SK-N-SH (cell line): ENCODE measurements at regions not wholly inside any gene's neighbourhood (a gene's known extent, or its start where the extent isn't known, plus 50 kb on each side); places are given as distances from the start of the nearest gene placed in this dataset.

Experiments used
- CTCF ChIA-PET: fragments of 300-600, 350-600 bp; formaldehyde crosslinking; extraction: SDS; loops from one replicate; lab custom pipeline; 2021; lab: Yijun Ruan, JAX
- POLR2A ChIA-PET: fragments of 350-600 bp; sonication (Branson Sonifier 250); formaldehyde crosslinking; extraction: SDS; loops from one replicate; lab custom pipeline; 2020; ENCODE audit warnings: antibody characterized with exemption, inconsistent platforms; lab: Yijun Ruan, JAX
- DNase-seq: peaks from one replicate; pipeline ENCODE4 v3.0.0; 2012
- H2AFZ ChIP-seq: fragments of 200-600 bp; sonication (generic); 2 replicates; pipeline ENCODE4 v1.8.1; 2016; ENCODE audit warnings: antibody characterized with exemption, mild to moderate bottlenecking, low read depth
- H3F3A ChIP-seq: fragments of 200-600 bp; sonication (generic); replicated peaks from 2 replicates; pipeline ENCODE3; 2016; ENCODE audit warnings: antibody characterized with exemption, mild to moderate bottlenecking; ENCODE audit not compliant: insufficient read depth
- H3K27ac ChIP-seq, 2 experiments: fragments of 200-500 bp in 1 of 2; fragments of 200-600 bp in 1 of 2; sonication (Bioruptor generic) in 1 of 2; sonication (generic), shearing (Covaris generic) in 1 of 2; 2 replicates each; pipeline versions ENCODE4 v1.5.1 to v1.6.1; 2014 to 2016; ENCODE audit warnings: low read depth in 2 of 2, inconsistent platforms in 1 of 2, low read length in 1 of 2, mild to moderate bottlenecking in 1 of 2, mixed read lengths in 1 of 2
- H3K27me3 ChIP-seq: fragments of 200-600 bp; sonication (generic), shearing (Covaris generic); 2 replicates; pipeline ENCODE4 v1.6.1; 2016; ENCODE audit warnings: mixed run types; ENCODE audit not compliant: insufficient read depth
- H3K36me3 ChIP-seq, 2 experiments: fragments of 200-500 bp in 1 of 2; fragments of 200-600 bp in 1 of 2; sonication (Bioruptor generic) in 1 of 2; sonication (generic) in 1 of 2; replicated peaks in 1 of 2; 2 replicates each; pipeline versions ENCODE3 to v1.5.1; 2014 to 2016; ENCODE audit warnings: low read length in 1 of 2, mild to moderate bottlenecking in 1 of 2; ENCODE audit not compliant: insufficient read depth in 2 of 2, control insufficient read depth in 1 of 2
- H3K4me1 ChIP-seq, 2 experiments: fragments of 200-500 bp in 1 of 2; fragments of 200-600 bp in 1 of 2; sonication (Bioruptor generic) in 1 of 2; sonication (generic), shearing (Covaris generic) in 1 of 2; 2 replicates each; pipeline versions ENCODE4 v1.5.1 to v1.6.1; 2014 to 2016; ENCODE audit warnings: low read depth in 1 of 2, low read length in 1 of 2, mixed run types in 1 of 2; ENCODE audit not compliant: insufficient read depth in 2 of 2, control insufficient read depth in 1 of 2
- H3K4me2 ChIP-seq: fragments of 200-600 bp; sonication (generic), shearing (Covaris generic); 2 replicates; pipeline ENCODE4 v1.6.1; 2017; ENCODE audit warnings: mixed run types
- H3K4me3 ChIP-seq, 2 experiments: fragments of 200-500 bp in 1 of 2; fragments of 200-600 bp in 1 of 2; sonication (Bioruptor generic) in 1 of 2; sonication (generic), shearing (Covaris generic) in 1 of 2; 2 replicates each; pipeline versions ENCODE4 v1.5.1 to v1.8.1; 2014 to 2016; ENCODE audit warnings: low read depth in 2 of 2, inconsistent platforms in 1 of 2, low read length in 1 of 2, mild to moderate bottlenecking in 1 of 2, mixed read lengths in 1 of 2, moderate library complexity in 1 of 2
- H3K79me2 ChIP-seq: fragments of 200-600 bp; sonication (generic); 2 replicates; pipeline ENCODE4 v1.8.1; 2017; ENCODE audit warnings: mild to moderate bottlenecking; ENCODE audit not compliant: insufficient read depth
- H3K9ac ChIP-seq: fragments of 200-600 bp; sonication (generic); 2 replicates; pipeline ENCODE4 v1.6.1; 2017; ENCODE audit warnings: mixed run types
- H3K9me2 ChIP-seq: fragments of 200-600 bp; sonication (generic); 2 replicates; pipeline ENCODE4 v1.6.1; 2017; ENCODE audit warnings: mixed run types
- H3K9me3 ChIP-seq: fragments of 200-600 bp; sonication (generic); 2 replicates; pipeline ENCODE4 v1.6.1; 2017; ENCODE audit warnings: mixed run types, mild to moderate bottlenecking, moderate library complexity
- H4K20me1 ChIP-seq: fragments of 200-600 bp; sonication (generic); 2 replicates; pipeline ENCODE4 v1.6.1; 2017; ENCODE audit warnings: mild to moderate bottlenecking, mixed run types; ENCODE audit not compliant: insufficient read depth
- CHD2 ChIP-seq: fragments of 150-350 bp; IDR thresholded peaks from 2 replicates; pipeline ENCODE4 v1.6.1; 2018; ENCODE audit warnings: low read length; ENCODE audit not compliant: partially characterized antibody
- CTCF ChIP-seq: fragments of 200-600 bp; sonication (generic); IDR thresholded peaks from 2 replicates; pipeline ENCODE4 v1.6.1; 2017; ENCODE audit warnings: antibody characterized with exemption, mild to moderate bottlenecking, moderate library complexity
- EP300 ChIP-seq, 2 experiments: IDR thresholded peaks; 2 replicates each; pipeline versions ENCODE4 v1.4.0 to v1.6.1; 2012; ENCODE audit warnings: borderline replicate concordance in 1 of 2, low read depth in 1 of 2, low read length in 1 of 2
- EZH2phosphoT487 ChIP-seq: fragments of 200-600 bp; sonication (generic); IDR thresholded peaks from 2 replicates; pipeline ENCODE4 v1.6.1; 2017; ENCODE audit warnings: low read depth, mixed run types, mild to moderate bottlenecking, antibody characterized with exemption, moderate library complexity, borderline replicate concordance
- GATA2 ChIP-seq: sonication (generic); formaldehyde crosslinking; IDR thresholded peaks from 2 replicates; pipeline ENCODE4 v1.5.0; 2020; ENCODE audit warnings: mild to moderate bottlenecking, missing genetic modification reagents
- IRF3 ChIP-seq: fragments of 150-350 bp; IDR thresholded peaks from 2 replicates; pipeline ENCODE4 v1.6.1; 2016; ENCODE audit warnings: mild to moderate bottlenecking, low read depth, low read length
- MAX ChIP-seq: IDR thresholded peaks from 2 replicates; pipeline ENCODE4 v1.4.0; 2012; ENCODE audit warnings: low read depth
- MEF2A ChIP-seq: IDR thresholded peaks from 2 replicates; pipeline ENCODE4 v1.4.0; 2012; ENCODE audit warnings: low read depth, borderline replicate concordance
- PBX3 ChIP-seq: IDR thresholded peaks from 2 replicates; pipeline ENCODE4; 2012
- RAD21 ChIP-seq: IDR thresholded peaks from 2 replicates; pipeline ENCODE4 v1.6.1; 2012; ENCODE audit warnings: mild to moderate bottlenecking, low read length
- RCOR1 ChIP-seq: fragments of 150-350 bp; IDR thresholded peaks from 2 replicates; pipeline ENCODE4 v1.6.1; 2017; ENCODE audit warnings: antibody characterized with exemption, low read length
- RFX5 ChIP-seq: IDR thresholded peaks from 2 replicates; pipeline ENCODE4 v1.6.1; 2012; ENCODE audit warnings: mild to moderate bottlenecking, improper control_type of control experiment, low read length
- SMC3 ChIP-seq: IDR thresholded peaks from 2 replicates; pipeline ENCODE4 v1.6.1; 2012; ENCODE audit warnings: low read depth, low read length, improper control_type of control experiment
- TAF1 ChIP-seq: IDR thresholded peaks from 2 replicates; pipeline ENCODE4 v1.6.1; 2012; ENCODE audit warnings: low read depth, mild to moderate bottlenecking, low read length, moderate library complexity, borderline replicate concordance
- TCF12 ChIP-seq: IDR thresholded peaks from 2 replicates; pipeline ENCODE4 v1.4.0; 2012
- WGBS: methylation state at CpG from one replicate; pipeline ENCODE4 v1.1.6; 2017; ENCODE audit warnings: low lambda C conversion rate; 5-methylcytosine and 5-hydroxymethylcytosine counted together

- Histone ChIP-seq H3K4me3 (no peak overlapping the region), H4K20me1 (no peaks in the 10 kb centered on the region), H3K4me2 (no peak overlapping the region), H3K27me3 (no peaks in the 10 kb centered on the region), H3F3A (no peaks in the 10 kb centered on the region), H3K79me2 (no peaks in the 10 kb centered on the region), H3K4me1 (peaks cover 2 to 7% of the 10 kb centered on the region in 2 experiments; a peak in 2 of 4 replicates), H3K9me3 (no peaks in the 10 kb centered on the region), H3K9ac (no peak overlapping the region), H3K27ac (no peak overlapping the region), H3K9me2 (no peaks in the 10 kb centered on the region), H3K36me3 (no peaks in the 10 kb centered on the region), H2AFZ (0 out of 2 replicates have a peak overlapping the region, but pooled peaks have one; percentile 0)
- CTCF ChIA-PET: interaction anchor here (0.6 to 3.4 kb wide), 51 partner anchors 10 to 1563 kb away, joined by 3 to 34 read pairs (median 4); no protein-coding TSS in a partner anchor
- TF ChIP-seq TAF1 (no peak), IRF3 (no peak), RFX5 (peak; percentile 45; the same call in 1 of the 2 replicates), RCOR1 (0 out of 2 replicates have a peak, but pooled peaks have one; percentile 50), EZH2phosphoT487 (no peak), CHD2 (no peak), MAX (no peak), TCF12 (peak; percentile 13; the same call in 1 of the 2 replicates), GATA2 (CRISPR knock-in tag) (0 out of 2 replicates have a peak, but pooled peaks have one; percentile 20), RAD21 (peak; percentile 99), MEF2A (no peak), EP300 (IDR thresholded peaks at IDR 0.05; ENCODE audit: borderline replicate concordance in 1 of 2, low read depth in 1 of 2, low read length in 1 of 2) (0 out of 4 replicates have a peak, but pooled peaks of 1 of the 2 experiments have one; percentile 35), SMC3 (peak; percentile 91), PBX3 (0 out of 2 replicates have a peak, but pooled peaks have one; percentile 20), CTCF (peak; percentile 100)
- POLR2A ChIA-PET: no interaction called here
- WGBS: 2% methylated on average over 4 of the region's 4 CpGs
- DNase-seq: peak; percentile 71
Measured at GRCh38 chr2:7203056-7203467, 285.9 kb downstream of the RNF144A start.
